ENCODE measurements at regions not wholly inside any gene's neighbourhood (a gene's known extent, or its start where the extent isn't known, plus 50 kb on each side); places are given as distances from the start of the nearest gene placed in this dataset.

- no peak for TF ChIP-seq POLR2A (IDR thresholded peaks at IDR 0.05)
- TF ChIP-seq CTCF (IDR thresholded peaks at IDR 0.05) = no peak
- TF ChIP-seq EP300 (IDR thresholded peaks at IDR 0.05) = no peak
Measured at GRCh38 chr5:79924936-79925893, 65.8 kb downstream of the MTX3 start.
